ENCODE measurements at regions not wholly inside any gene's neighbourhood (a gene's known extent, or its start where the extent isn't known, plus 50 kb on each side); places are given as distances from the start of the nearest gene placed in this dataset.
"Not testable (repeated sequence)": the region's sequence is repeated elsewhere in the genome, so short reads cannot be mapped to it uniquely, and the experiment has no call there.

DNA sequence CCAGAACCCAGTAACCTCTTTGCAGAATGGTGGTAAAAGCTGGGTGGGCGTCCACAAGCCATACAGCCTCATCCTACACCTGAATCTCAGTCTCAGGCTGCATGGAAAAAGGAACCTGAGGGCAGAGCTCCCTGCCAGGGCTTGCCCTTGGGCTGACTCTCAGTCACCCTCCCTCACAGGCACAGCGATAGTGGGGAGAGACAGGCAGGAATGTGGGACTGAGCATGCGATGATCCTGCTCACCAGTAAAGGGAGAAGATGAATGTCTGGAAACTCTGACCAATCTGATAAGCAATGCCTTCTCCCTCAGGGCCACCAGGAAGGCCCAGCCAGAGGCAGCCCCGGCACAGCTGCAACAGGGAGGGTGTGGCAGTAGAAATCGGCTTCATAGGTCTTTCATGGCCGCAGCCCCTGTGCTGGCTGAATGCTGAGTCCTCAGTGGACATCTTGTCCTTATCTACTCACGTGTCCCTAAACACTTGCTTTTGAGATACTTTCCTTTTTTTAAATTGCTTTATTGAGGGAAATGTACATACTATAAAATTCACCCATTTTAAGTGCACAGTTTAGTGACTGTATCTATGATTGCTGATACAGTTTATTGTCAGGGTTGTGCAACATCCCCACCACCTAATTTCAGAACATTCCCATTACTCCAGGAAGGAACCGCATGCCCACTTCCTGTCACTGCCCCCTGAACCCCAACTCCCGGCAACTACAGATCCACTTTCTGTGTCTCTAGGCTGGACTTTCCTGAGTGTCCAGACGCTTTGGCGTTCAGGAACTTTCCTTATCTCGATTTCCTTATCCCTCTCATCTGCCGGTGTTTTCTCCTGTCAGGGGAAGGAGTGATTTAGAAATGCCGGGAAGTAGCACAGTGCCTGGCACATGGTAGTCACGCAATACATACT is 258.1 kb downstream of the PCNX1 start:
- DNase-seq = no peak

DNA sequence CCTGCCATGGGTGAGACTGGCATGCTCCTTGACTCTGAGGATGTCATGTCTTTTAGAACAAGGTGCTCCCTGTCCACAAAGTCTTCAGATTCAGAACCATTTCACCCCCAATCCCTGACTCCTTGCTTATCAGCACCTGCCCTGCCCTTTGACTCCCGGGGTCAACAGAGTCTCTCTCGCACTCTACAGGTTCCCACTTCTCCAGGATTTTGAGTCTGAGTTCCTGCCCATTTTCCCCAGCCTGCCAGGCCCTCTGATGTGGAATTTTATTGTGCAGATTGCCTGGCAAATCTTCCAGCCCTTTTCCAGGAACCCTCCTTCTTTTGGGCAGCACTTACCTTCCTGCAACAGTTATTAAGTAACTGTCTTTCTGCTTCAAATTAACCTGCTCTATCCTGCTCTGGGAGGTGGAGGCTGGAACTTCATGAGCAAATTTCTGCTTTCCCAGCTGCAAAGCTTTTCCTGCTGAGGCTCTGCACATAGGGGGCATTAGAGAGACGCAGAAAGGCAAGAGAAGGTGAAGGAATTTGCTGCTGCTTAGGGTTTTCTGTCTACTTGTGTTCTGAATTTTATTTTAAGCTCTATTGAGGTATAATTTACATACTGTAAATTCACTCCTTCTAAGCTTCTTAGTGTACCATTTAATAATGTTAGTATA is 259.1 kb downstream of the PCNX1 start:
- peak; percentile 3 to 21 (median 16) for DNase-seq

DNA sequence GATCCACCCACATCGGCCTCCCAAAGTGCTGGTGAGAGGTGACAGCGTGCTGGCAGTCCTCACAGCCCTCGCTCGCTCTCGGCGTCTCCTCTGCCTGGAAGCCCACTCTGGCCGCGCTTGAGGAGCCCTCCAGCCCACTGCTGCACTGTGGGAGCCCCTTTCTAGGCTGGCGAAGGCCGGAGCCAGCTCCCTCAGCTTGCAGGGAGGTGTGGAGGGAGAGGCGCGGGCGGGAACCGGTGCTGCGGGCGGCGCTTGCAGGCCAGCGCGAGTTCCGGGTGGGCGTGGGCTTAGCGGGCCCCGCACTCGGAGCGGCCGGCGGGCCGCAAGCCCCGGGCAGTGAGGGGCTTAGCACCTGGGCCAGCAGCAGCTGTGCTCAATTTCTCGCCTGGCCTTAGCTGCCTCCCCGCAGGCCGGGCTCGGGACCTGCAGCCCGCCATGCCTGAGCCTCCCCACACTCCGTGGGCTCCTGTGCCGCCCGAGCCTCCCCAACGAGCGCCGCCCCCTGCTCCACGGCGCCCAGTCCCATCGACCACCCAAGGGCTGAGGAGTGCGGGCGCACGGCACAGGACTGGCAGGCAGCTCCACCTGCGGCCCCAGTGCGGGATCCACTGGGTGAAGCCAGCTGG is 260.2 kb downstream of the PCNX1 start:
- DNase-seq = not testable (repeated sequence)

DNA sequence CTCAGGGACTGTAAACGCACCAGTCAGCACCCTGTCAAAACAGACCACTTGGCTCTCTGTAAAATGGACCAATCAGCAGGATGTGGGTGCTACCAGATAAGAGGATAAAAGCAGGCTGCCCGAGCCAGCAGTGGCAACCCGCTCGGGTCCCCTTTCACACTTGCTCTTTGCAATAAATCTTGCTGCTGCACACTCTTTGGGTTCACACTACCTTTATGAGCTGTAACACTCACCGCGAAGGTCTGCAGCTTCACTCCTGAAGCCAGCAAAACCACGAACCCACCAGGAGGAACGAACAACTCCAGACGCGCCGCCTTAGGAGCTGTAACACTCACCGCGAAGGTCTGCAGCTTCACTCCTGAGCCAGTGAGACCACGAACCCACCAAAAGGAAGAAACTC is 260.9 kb downstream of the PCNX1 start:
- not testable (repeated sequence) for DNase-seq

DNA sequence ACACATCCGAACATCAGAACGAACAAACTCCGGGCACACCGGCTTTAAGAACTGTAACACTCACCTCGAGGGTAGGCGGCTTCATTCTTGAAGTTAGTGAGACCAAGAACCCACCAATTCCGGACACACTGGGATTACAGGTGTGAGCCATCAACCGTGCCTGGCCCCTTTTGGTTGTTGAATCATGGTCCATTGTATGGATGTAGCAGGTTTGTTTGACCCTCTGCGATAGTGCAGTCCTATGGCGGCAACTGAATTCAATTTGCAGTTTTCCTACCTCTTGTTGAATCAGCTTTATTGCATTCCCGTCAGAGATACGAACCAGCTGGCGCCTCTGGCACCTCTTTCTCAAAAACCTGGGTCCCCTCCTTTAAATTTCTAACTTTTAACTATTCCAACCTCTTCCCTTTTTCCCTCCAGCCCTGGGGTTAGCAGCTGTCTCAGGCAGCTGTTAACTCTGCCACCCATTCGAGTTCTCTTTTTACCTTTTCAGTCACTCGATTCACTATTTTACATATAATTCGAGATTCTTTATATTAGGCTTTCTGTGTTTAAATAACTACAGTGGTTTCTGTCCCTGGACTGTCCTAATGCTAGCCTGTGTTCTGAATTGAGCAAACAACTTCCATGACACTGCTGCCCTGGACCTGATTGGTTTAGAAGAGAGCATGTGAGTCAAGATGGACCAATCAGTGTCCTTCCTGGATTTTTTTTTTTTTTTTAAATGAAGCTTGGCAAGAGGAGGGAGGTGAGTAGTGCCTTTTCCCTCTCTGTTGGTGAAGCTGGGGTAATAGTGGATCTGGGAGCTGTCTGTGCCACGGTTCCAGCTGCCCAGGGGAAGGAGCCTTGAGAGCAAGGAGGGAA is 261.5 kb downstream of the PCNX1 start:
- no peak for DNase-seq

DNA sequence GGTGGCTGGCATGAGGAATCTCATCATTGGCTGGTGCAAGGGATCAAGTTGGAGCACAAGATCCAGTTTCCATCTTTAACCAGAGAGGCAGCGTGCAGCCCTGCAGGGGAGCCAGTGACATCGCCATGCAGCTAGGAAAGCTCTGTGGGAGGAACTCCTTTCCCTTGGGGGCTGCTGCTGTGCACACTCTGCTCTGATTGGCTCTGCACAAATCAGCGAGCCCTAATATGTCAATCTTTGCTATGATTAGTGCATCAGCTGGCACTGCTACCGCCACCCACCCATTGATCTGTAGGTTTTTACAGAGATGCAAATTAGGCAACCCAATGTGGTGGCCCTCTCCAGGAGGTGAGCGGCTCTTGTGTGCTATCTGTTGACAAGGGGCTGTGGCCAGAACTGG is 262.6 kb downstream of the PCNX1 start:
- peak; percentile 10 to 49 (median 41) for DNase-seq

DNA sequence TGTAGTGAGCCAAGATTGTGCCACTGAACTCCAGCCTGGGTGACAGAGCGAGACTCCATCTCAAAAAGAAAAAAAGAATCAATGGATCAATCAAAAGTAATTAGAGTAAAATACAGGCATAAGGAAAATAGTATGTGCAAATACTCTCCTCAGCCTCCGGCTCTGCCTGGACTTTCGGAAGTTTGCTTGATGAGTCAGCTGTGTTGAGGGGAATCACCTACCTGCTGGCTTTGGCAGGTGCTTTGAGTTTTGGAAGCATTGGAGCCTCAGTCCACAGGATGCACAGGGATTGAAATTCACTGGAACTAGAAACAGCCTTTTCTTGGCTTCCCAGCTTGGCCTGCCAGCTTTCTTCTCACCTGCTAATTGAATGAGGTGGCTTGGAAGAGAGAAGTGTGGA is 268.2 kb downstream of the PCNX1 start:
- DNase-seq = no peak

DNA sequence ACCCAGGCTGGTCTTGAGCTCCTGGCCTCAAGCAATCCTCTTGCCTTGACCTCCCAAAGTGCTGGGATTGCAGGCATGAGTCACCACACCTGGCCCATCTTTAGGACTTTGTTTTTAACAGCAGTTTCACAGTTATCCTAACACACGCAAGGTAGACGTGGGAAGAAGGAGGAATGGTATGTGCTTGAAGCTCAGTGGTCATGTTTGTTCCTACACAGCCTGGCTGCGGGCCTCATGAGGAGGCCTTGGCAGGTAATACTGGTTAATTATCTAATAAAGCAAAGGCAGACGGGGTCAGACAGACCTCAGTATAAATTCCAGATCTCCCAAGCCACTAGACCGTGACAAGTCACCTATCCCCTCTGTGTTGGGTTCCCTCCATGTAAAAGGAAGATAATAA is 271.8 kb downstream of the PCNX1 start:
- DNase-seq = no peak

DNA sequence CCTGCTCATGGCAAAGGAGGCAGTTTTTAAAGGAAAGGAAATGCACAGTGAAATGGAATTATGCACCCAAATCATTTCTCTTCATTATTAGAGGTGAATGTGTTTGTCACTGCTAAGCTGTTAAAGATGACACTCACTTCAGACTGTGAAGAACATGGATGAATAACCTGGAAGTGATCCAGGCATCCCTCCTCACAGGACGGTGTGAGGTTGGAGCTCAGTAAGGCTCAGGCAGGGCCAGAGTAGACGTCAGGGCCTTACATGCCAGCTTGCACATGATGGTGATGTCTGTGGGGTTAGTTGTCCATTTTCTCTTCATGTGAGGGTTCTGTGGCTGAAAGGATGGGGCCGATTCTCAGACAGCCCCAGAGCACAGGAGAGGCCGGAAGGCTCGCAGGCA is 273.1 kb downstream of the PCNX1 start:
- DNase-seq = no peak

DNA sequence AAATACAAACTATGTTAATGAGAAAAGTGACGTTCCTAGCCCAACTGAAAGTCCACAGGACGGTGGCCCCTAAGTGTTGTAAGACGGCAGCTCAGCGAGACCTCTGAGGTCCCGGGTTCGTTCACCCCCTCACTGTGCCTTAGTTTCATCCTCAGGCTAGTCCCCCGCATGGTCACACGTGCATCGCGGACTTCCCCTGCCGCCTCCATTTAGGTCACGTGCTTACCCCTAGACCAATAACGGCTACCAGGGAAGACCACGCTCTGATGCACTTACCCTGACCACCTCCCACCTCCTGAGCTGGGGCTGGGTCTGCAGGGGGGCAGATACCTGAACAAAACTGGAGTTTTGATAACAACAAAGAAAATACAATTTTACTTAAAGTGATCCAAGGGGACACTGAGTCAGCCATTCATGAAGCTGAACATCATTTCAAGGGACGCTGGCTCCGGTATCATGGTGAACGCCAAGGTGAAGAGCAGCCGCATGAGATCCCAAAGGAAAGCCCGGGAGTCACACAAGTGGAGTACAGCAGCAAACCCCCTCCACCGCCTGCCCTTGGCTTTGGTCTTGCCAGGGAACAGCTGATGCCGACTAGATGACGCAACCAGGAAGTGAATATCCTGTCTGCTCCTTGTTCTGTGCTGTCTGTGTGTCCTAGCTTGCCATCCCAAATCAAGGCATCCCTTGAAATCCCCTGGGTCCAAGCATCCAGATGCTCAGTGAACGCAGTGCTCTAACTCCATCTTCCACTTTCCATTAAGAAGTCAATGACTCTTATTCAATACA is 274.1 kb downstream of the PCNX1 start:
- DNase-seq = no peak

DNA sequence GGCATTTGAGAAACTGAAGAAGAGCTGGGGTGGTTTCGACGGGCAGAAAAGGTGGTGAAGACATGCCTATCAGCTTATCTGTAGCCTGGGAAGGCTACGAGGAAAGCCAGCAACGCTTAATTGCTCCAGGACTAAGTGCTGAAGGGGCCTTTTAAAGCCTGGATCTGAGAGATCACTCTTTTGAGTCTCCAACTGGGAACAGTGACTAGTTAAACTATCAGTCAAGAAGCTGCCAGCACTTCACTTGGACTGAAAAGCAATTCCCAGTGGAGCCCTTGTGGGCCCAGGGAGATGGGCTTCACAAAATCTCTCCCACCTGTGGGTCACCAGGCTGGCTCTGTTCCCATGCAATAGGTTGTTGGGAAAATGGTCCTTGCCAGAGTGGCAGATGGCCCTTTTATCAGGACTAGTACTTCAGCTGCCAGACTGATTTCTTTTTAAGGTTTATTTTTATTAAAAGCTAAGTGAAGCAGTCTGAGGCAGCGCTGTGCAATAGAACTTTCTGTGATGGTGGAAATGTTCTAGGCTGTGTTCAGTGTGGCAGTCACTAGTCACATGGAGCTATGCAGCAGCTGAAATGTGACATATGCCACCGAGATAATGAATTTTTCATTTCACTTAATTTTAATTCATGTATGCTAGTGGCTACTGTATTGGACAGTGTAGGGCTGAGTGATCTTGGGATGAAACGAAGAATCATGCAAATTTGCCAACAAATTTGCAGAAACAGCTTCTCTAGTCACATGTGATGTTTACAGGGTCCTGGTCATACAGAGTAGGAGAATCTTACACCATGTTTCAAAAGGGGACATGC is 276.8 kb downstream of the PCNX1 start:
- DNase-seq = peak in 2 of 3 experiments; percentile 32 to 96

DNA sequence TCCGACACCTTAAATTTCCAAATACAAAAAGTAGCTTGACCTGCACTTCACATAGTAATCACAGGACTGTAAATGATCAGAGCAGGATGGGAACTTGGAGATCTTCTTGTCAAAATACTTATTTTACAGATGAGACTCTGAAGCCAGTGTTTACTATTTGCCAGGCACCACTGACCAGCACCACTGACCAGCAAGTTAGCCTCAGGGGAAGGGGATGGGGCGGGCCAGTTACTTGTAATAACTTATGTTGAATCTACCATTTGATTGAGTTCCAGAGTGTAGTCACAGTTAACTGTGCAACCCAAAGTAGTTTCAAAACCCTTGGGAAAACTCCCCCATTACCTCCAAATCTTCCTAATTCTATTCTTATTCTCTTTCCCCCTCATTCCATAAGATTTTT is 278.4 kb downstream of the PCNX1 start:
- DNase-seq = no peak

DNA sequence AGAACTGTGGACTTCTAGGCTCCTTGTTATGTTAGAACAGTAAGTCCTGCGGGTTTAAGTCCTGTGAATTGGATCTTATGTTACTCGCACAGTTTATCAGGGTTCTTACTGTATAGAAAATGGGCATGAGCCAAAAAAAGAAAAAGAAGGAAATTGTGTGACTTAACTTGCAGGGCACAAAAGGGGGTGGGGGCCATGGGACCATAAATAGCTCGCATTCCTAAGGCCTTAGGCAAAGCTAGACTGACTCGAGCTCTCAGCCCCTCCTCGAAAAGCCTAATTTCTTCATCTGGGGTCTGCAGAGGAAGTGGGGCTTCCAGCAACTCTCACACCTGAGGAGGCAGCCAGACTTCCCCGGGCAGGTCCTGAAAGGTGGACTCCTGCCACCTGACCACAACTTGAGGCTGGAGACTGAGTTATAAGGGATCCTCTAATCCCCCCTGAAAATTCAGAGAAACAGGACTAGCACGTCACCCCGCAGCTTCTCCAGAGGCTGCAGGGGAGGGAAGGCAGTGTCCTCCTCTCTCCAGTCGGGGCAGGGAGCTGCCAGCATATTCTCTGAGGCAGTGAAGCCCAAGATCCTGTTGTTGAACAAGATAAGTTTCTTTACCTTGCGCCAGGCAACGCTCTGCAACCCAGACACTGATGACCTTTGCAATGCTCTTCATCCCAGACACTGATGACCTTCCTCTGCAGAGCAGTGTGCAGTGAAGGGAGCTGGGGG is 280.5 kb downstream of the PCNX1 start:
- DNase-seq = no peak

DNA sequence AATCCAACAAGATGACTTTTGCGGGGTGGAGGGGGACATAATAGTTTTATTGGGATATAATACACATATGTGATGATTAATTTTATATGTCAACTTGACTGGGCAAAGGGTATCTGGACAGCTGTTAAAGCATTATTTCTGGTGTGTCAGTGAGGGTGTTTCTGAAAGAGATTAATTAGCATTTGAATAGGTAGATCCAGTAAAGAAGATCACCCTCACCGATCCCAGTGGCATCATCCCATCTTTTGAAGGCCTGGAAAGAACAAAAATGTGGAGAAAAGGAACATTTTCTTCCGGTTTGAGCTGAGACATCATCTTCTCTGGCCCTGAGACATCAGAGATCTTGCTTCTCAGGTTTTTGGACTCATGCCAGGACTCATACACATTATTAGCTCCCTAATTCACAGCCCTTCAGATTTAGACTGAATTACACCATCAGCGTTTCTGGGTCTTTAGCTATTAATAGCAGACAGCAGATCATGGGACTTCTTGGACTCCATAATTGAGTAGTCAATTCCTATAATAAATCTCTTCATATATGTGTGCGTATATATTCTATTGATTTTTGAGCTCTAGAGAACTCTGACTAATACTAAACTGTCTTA is 283.6 kb downstream of the PCNX1 start:
- DNase-seq = peak; percentile 21 to 74 (median 32)

DNA sequence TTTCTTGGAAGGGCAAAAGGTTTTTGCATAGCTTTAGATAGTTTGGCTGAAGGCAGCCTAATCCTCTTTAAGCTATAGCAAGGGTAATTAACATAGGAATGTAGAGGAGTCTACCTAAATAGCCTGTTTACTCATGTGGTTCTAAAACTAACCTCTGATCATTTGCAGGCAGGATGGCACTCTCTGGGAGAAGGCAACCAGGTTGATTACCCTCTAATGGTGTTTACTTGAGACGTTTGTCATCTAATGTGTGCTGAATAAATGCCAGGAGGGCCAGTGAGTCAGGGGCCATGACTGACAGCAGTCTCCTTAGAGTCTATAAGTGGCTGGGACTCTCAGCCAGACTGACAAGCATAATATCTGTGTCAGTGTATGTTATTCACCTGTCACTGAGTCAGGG is 286.4 kb downstream of the PCNX1 start:
- peak in 2 of 3 experiments; percentile 5 to 35 for DNase-seq

DNA sequence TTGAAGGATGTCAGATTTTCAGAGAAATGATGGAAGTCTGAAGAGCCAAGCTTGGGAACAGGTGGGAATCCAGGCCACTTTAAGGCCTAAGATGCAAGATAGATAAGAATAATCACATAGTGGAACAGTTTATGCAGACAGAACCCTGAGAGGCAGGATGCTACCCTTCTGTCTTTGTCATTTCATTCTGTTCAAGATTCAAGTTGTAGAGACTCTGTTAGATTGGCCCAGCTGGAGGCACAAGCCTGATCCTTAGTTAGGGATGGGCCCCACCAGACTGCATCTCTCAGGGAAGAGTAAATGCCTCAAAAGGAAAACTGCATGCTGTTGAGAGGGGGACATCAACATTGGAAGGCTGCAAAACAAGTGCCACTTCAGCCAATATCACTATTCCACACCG is 287.0 kb downstream of the PCNX1 start:
- DNase-seq = peak in 1 of 3 experiments; percentile 88

DNA sequence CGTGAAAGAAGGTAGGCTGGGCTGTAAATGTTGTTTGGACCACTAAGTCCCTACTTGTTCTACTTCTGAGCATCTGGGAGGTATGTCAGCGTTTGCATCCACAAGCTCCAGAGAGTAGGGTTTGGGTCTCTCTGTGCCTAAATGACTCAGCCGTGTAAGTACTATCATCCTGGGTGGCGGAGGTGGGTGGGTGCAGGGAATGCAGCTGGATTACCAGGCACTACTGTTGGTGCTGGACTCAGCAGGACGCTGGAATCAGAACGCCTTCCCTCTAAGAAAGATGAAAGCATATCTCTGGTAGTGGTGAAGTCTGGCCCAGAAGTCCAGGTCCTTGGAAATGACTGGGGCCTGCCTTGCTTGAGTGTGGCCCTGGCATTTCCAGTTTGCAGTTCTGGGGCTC is 289.7 kb downstream of the PCNX1 start:
- DNase-seq = no peak

DNA sequence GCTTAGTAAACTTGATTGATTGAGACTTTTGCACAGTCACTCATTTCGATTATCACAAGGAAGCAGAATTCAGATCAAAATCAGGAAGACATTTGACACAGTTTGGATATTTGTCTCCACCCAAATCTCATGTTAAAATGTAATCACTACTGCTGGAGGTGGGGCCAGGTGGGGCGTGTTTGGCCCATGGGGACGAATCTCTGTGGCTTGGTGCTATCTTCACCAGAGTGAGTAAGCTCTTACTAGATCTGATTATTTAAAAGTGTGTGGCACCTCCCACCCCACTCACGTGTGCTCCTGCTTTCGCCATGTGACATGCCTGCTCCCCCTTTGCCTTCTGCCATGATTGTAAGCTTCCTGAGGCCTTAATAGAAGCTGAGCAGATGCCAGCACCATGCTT is 291.4 kb downstream of the PCNX1 start:
- DNase-seq = no peak

DNA sequence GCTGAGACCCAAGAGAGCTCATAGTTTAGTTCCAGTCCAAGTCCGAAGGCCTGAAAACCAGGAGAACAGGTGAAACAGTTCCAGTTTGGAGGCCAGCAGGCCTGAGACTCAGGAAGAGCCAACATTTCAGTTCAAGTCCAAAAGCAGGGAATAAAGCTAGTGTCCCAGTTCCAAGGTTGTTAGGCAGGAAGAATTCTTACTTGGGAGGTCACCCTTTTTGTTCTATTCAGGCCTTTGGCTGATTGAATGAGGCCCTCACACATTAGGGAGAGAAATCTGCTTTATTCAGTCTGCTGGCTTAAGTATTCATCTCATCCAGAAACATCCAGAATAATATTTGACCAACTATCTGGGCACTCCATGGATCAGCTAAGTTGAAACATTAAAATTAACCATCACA is 294.6 kb downstream of the PCNX1 start:
- DNase-seq = no peak

DNA sequence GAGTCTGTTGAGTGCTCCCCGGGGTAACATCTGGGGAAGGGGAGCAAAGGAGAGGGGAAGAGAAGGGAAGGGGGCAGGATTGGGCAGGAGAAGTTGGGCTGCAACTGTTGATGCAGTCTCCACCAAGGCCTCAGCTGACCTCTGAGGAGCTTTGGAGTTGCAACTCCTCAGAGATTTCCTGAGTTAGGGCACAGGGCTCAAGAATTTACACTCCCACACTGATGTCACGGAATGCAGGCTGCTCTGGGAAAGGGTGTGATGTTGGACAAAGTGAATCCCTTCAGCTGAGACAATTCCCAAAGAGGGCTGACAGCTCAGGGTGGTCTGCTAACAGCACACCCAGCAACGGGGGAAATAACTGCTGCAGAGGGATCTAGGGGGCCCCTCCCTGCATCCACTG is 295.6 kb downstream of the PCNX1 start:
- no peak for DNase-seq
